Activated CD8-positive, alpha-beta T cell treated with anti-CD3 and anti-CD28 coated beads for 36 hours (primary cell): ENCODE measurements at regions not wholly inside any gene's neighbourhood (a gene's known extent, or its start where the extent isn't known, plus 50 kb on each side); places are given as distances from the start of the nearest gene placed in this dataset.

Experiments used
- ATAC-seq: fragments of 200-7000 bp; cut with Tn5 transposase; one replicate; pipeline ENCODE4 v1.10.0; 2021; ENCODE audit warnings: mild to moderate bottlenecking, moderate library complexity
- CTCF ChIA-PET: fragments of 350-600 bp; sonication (Branson Sonifier 250); formaldehyde crosslinking; loops from one replicate; lab custom pipeline; 2021; ENCODE audit warnings: antibody characterized with exemption; lab: Charles Lee
- POLR2A ChIA-PET: fragments of 350-600 bp; sonication (Branson Sonifier 250); formaldehyde crosslinking; loops from one replicate; lab custom pipeline; 2021; ENCODE audit warnings: antibody characterized with exemption; lab: Charles Lee
- DNase-seq: peaks from one replicate; pipeline ENCODE4 v3.0.0-alpha.2; 2020
- H3K27ac Mint-ChIP-seq: one replicate; pipeline ENCODE4 v1.8.0; 2021; ENCODE audit warnings: mild to moderate bottlenecking, mixed read lengths
- H3K27me3 Mint-ChIP-seq: one replicate; pipeline ENCODE4 v1.8.0; 2021; ENCODE audit warnings: mixed read lengths
- H3K36me3 Mint-ChIP-seq: one replicate; pipeline ENCODE4 v1.8.0; 2021; ENCODE audit warnings: low read depth, mixed read lengths
- H3K4me1 Mint-ChIP-seq: one replicate; pipeline ENCODE4 v1.8.0; 2021; ENCODE audit warnings: low read depth, mixed read lengths
- H3K4me3 Mint-ChIP-seq: one replicate; pipeline ENCODE4 v1.8.0; 2021; ENCODE audit warnings: mild to moderate bottlenecking, moderate library complexity, mixed read lengths
- H3K9me3 Mint-ChIP-seq: one replicate; pipeline ENCODE4 v1.8.0; 2021; ENCODE audit warnings: mixed read lengths
- CTCF ChIP-seq: fragments of 200-600 bp; IDR thresholded peaks from one replicate; pipeline ENCODE4 v1.8.0; 2022; ENCODE audit warnings: antibody characterized with exemption, mild to moderate bottlenecking
- intact Hi-C: fragments of 100-400 bp; cut with micrococcal nuclease; formaldehyde crosslinking; loops from one replicate; pipeline ENCODE4 v1.10.0; 2022

GRCh38 chr18:40608226-40608625, 1346.8 kb upstream of the PIK3C3 start:
- no peaks in the 10 kb centered on the region for H3K27me3 Mint-ChIP-seq
- ATAC-seq (no peak), DNase-seq (no peak)
- no peak overlapping the region for H3K27ac Mint-ChIP-seq
- H3K4me3 Mint-ChIP-seq, result no peak overlapping the region
- H3K9me3 Mint-ChIP-seq, result peaks cover 5% of the 10 kb centered on the region
- no peaks in the 10 kb centered on the region for H3K36me3 Mint-ChIP-seq
- intact Hi-C loops, result no loop called here
- POLR2A ChIA-PET, result no interaction called here
- CTCF ChIA-PET, result no interaction called here
- no peak for TF ChIP-seq CTCF
- H3K4me1 Mint-ChIP-seq, result no peaks in the 10 kb centered on the region

- H3K9me3 Mint-ChIP-seq, result peaks cover 5% of the 10 kb centered on the region
- ChIA-PET POLR2A (no interaction called here), CTCF (interaction anchor here (0.6 to 0.7 kb wide), 2 partner anchors 11 to 1020 kb away, joined by 3 read pairs; no protein-coding TSS in a partner anchor)
- no peak for TF ChIP-seq CTCF
- no peak for ATAC-seq
- intact Hi-C loops, result no loop called here
- H3K27ac Mint-ChIP-seq, result no peak overlapping the region
- H3K4me1 Mint-ChIP-seq, result no peaks in the 10 kb centered on the region
- no peaks in the 10 kb centered on the region for H3K27me3 Mint-ChIP-seq
- no peak for DNase-seq
- H3K4me3 Mint-ChIP-seq, result no peak overlapping the region
- no peaks in the 10 kb centered on the region for H3K36me3 Mint-ChIP-seq
Observed at GRCh38 chr18:40607542-40608148, 1347.4 kb upstream of the PIK3C3 start.

GRCh38 chr18:40606996-40607395, 1348.0 kb upstream of the PIK3C3 start:
- no peak for TF ChIP-seq CTCF
- CTCF ChIA-PET, result interaction anchor here (0.6 to 0.7 kb wide), 2 partner anchors 11 to 1019 kb away, joined by 3 read pairs; no protein-coding TSS in a partner anchor
- intact Hi-C loops, result no loop called here
- DNase-seq, result no peak
- POLR2A ChIA-PET, result no interaction called here
- H3K4me3 Mint-ChIP-seq, result no peak overlapping the region
- no peaks in the 10 kb centered on the region for H3K27me3 Mint-ChIP-seq
- no peaks in the 10 kb centered on the region for H3K4me1 Mint-ChIP-seq
- H3K9me3 Mint-ChIP-seq, result peaks cover under 1% of the 10 kb centered on the region
- ATAC-seq, result no peak
- no peaks in the 10 kb centered on the region for H3K36me3 Mint-ChIP-seq
- no peak overlapping the region for H3K27ac Mint-ChIP-seq

- no peaks in the 10 kb centered on the region for H3K4me1 Mint-ChIP-seq
- DNase-seq, result no peak
- no peak overlapping the region for H3K27ac Mint-ChIP-seq
- TF ChIP-seq CTCF, result no peak
- H3K9me3 Mint-ChIP-seq, result peaks cover 1% of the 10 kb centered on the region
- POLR2A ChIA-PET, result no interaction called here
- ATAC-seq, result no peak
- intact Hi-C loops, result no loop called here
- no peak overlapping the region for H3K4me3 Mint-ChIP-seq
- CTCF ChIA-PET, result no interaction called here
- no peaks in the 10 kb centered on the region for H3K27me3 Mint-ChIP-seq
- H3K36me3 Mint-ChIP-seq, result no peaks in the 10 kb centered on the region
Observed at GRCh38 chr18:40583671-40584070, 1371.4 kb upstream of the PIK3C3 start.

GRCh38 chr18:40582105-40582504, 1372.9 kb upstream of the PIK3C3 start:
- intact Hi-C loops, result no loop called here

More at GRCh38 chr18:40582105-40582504, 1372.9 kb upstream of the PIK3C3 start:
- Mint-ChIP-seq H3K27me3 (no peaks in the 10 kb centered on the region), H3K27ac (no peak overlapping the region), H3K9me3 (peaks cover 1% of the 10 kb centered on the region), H3K4me3 (no peak overlapping the region), H3K36me3 (no peaks in the 10 kb centered on the region), H3K4me1 (no peaks in the 10 kb centered on the region)
- ATAC-seq (no peak), DNase-seq (no peak)
- ChIA-PET POLR2A (no interaction called here), CTCF (no interaction called here)
- TF ChIP-seq CTCF, result no peak
